ENCODE measurements at regions not wholly inside any gene's neighbourhood (a gene's known extent, or its start where the extent isn't known, plus 50 kb on each side); places are given as distances from the start of the nearest gene placed in this dataset.

GRCh38 chr6:11845664-11846577 is 67.3 kb upstream of the ADTRP start (continued):
- TF ChIP-seq CUX1 (CRISPR knock-in tag; IDR thresholded peaks at IDR 0.05) (no peak), HOXB6 (CRISPR knock-in tag; IDR thresholded peaks at IDR 0.05; ENCODE audit: borderline replicate concordance) (no peak), ZNF318 (IDR thresholded peaks at IDR 0.05; ENCODE audit: borderline replicate concordance in 1 of 2, low read depth in 1 of 2) (no peak), PATZ1 (CRISPR knock-in tag; IDR thresholded peaks at IDR 0.05; ENCODE audit: borderline replicate concordance) (no peak)

Data from K562 (cell line).